K562 (cell line): ENCODE measurements at regions not wholly inside any gene's neighbourhood (a gene's known extent, or its start where the extent isn't known, plus 50 kb on each side); places are given as distances from the start of the nearest gene placed in this dataset.
A peak's percentile ranks its signal among the peaks of the same experiment; 100 is the strongest.
"Not testable (repeated sequence)": the region's sequence is repeated elsewhere in the genome, so short reads cannot be mapped to it uniquely, and the experiment has no call there.

Experiments used
- ATAC-seq: fragments of 200-7000 bp; cut with Tn5 transposase; 3 replicates; pipeline ENCODE4 v1.9.1; 2020; ENCODE audit warnings: moderate library complexity
- BruUV-seq: library from RNA; stranded (reverse); fragments of 400-500 nt; replicated peaks from 2 replicates; lab custom pipeline; 2021; lab: Mats Ljungman, UMichigan
- CTCF ChIA-PET: fragments of 300-600 bp; formaldehyde crosslinking; extraction: SDS; loops from one replicate; lab custom pipeline; 2021; ENCODE audit warnings: low intra/inter-chr PET ratio; lab: Yijun Ruan, JAX
- POLR2A ChIA-PET: fragments of 300-600, 350-650 bp; sonication (Branson Sonifier 250); formaldehyde crosslinking; extraction: SDS; loops from one replicate; lab custom pipeline; 2021; ENCODE audit warnings: antibody characterized with exemption, inconsistent platforms; lab: Yijun Ruan, JAX
- DNase-seq, 4 experiments: peaks; one replicate each; pipeline versions ENCODE4 v3.0.0 to v3.0.0-alpha.2; 2011 to 2018; ENCODE audit warnings: low spot score in 3 of 4, mixed read lengths in 3 of 4; ENCODE audit errors: extremely low read depth in 1 of 4
- FAIRE-seq: peaks from 2 replicates; lab custom pipeline; 2011; peaks lifted over from hg19 to GRCh38; lab: Jason Lieb, UNC
- H2AFZ ChIP-seq: 2 replicates; pipeline ENCODE4 v1.6.0; 2011; ENCODE audit warnings: low read depth, low read length, control low read depth, inconsistent platforms
- H3K27ac ChIP-seq: fragments of 200-600 bp; 3 replicates; pipeline ENCODE4 v1.8.0; 2011; ENCODE audit warnings: low read depth, mild to moderate bottlenecking, control low read depth, inconsistent platforms, low read length, moderate library complexity, mixed read lengths; ENCODE audit errors: extremely low read depth
- H3K27me3 ChIP-seq, 2 experiments: fragments of 300-600 bp in 1 of 2; 2 replicates in 1 of 2; 3 replicates in 1 of 2; pipeline versions ENCODE4 v1.6.0 to v1.8.0; 2011; ENCODE audit warnings: inconsistent platforms in 2 of 2, low read length in 2 of 2, mild to moderate bottlenecking in 1 of 2, mixed read lengths in 1 of 2, moderate library complexity in 1 of 2; ENCODE audit not compliant: control insufficient read depth in 2 of 2, insufficient read depth in 2 of 2
- H3K36me3 ChIP-seq: fragments of 300-600 bp; 3 replicates; pipeline ENCODE4 v1.8.0; 2011; ENCODE audit warnings: mild to moderate bottlenecking, low read length, inconsistent platforms; ENCODE audit not compliant: control insufficient read depth, insufficient read depth
- H3K4me1 ChIP-seq, 2 experiments: fragments of 200-600 bp in 1 of 2; replicated peaks in 1 of 2; 2 replicates in 1 of 2; 3 replicates in 1 of 2; pipeline versions ENCODE4 v1.5.1 to v1.8.0; 2011; ENCODE audit warnings: inconsistent platforms in 2 of 2, low read length in 2 of 2, mild to moderate bottlenecking in 1 of 2, mixed read lengths in 1 of 2, moderate library complexity in 1 of 2; ENCODE audit not compliant: control insufficient read depth in 2 of 2, insufficient read depth in 2 of 2
- H3K4me2 ChIP-seq: 2 replicates; pipeline ENCODE4 v1.6.1; 2011; ENCODE audit warnings: low read length, control low read depth, inconsistent platforms, mixed read lengths; ENCODE audit not compliant: insufficient read depth
- H3K4me3 ChIP-seq: fragments of 200-600 bp; sonication (generic), shearing (Covaris generic); 2 replicates; pipeline ENCODE4 v1.5.1; 2016; ENCODE audit warnings: control low read depth, inconsistent platforms
- H3K79me2 ChIP-seq: fragments of 200-600 bp; 3 replicates; pipeline ENCODE4 v1.8.0; 2011; ENCODE audit warnings: low read length, inconsistent platforms; ENCODE audit not compliant: control insufficient read depth, insufficient read depth
- H3K9ac ChIP-seq, 2 experiments: 2 replicates each; pipeline versions ENCODE4 v1.6.0 to v1.6.1; 2011; ENCODE audit warnings: low read depth in 2 of 2, low read length in 2 of 2, control low read depth in 1 of 2, inconsistent platforms in 1 of 2, mild to moderate bottlenecking in 1 of 2, mixed read lengths in 1 of 2; ENCODE audit not compliant: insufficient read depth in 1 of 2
- H3K9me1 ChIP-seq: one replicate; pipeline ENCODE4 v1.6.0; 2011; ENCODE audit warnings: inconsistent platforms, mild to moderate bottlenecking, low read length, moderate library complexity; ENCODE audit not compliant: control insufficient read depth, insufficient read depth
- H3K9me3 ChIP-seq: replicated peaks from 2 replicates; pipeline ENCODE4 v1.5.1; 2011; ENCODE audit warnings: low read depth, low read length, inconsistent platforms; ENCODE audit not compliant: control insufficient read depth, insufficient read depth
- H4K20me1 ChIP-seq: replicated peaks from 2 replicates; pipeline ENCODE4 v1.6.1; 2011; ENCODE audit warnings: low read length, inconsistent platforms, mixed read lengths; ENCODE audit not compliant: control insufficient read depth, insufficient read depth
- BHLHE40 ChIP-seq: IDR thresholded peaks from 2 replicates; pipeline ENCODE4 v1.6.1; 2011; ENCODE audit warnings: low read length, improper control_type of control experiment
- BRD9 ChIP-seq: fragments of 450-650 bp; IDR thresholded peaks from 2 replicates; pipeline ENCODE4 v1.6.1; 2018; ENCODE audit warnings: low read depth; ENCODE audit not compliant: partially characterized antibody
- CBFA2T2 ChIP-seq: fragments of 450-650 bp; conservative IDR thresholded peaks from 2 replicates; pipeline ENCODE4 v1.6.1; 2017; ENCODE audit warnings: mild to moderate bottlenecking
- CC2D1A ChIP-seq: fragments of 450-650 bp; IDR thresholded peaks from 2 replicates; pipeline ENCODE4 v1.6.1; 2017; ENCODE audit warnings: mild to moderate bottlenecking
- CREM ChIP-seq: IDR thresholded peaks from 2 replicates; pipeline ENCODE4 v1.6.1; 2014; ENCODE audit warnings: antibody characterized with exemption, low read depth
- CXXC5 ChIP-seq: fragments of 250-450 bp; sonication (Bioruptor Pico); IDR thresholded peaks from 2 replicates; pipeline ENCODE4 v1.8.0; 2022; ENCODE audit warnings: inconsistent platforms, mild to moderate bottlenecking, moderate library complexity
- EP300 ChIP-seq: IDR thresholded peaks from 2 replicates; pipeline ENCODE4 v1.6.1; 2012; ENCODE audit warnings: low read length, improper control_type of control experiment
- ETV6 ChIP-seq, 3 experiments: fragments of 150-350 bp in 1 of 3; sonication (generic) in 1 of 3; formaldehyde crosslinking in 1 of 3; IDR thresholded peaks; 2 replicates each; pipeline versions ENCODE4 v1.6.1 to v1.8.0; 2014 to 2022; ENCODE audit warnings: borderline replicate concordance in 2 of 3, low read depth in 2 of 3, antibody characterized with exemption in 1 of 3, low read length in 1 of 3, mild to moderate bottlenecking in 1 of 3, missing genetic modification reagents in 1 of 3
- HDAC2 ChIP-seq: fragments of 450-650 bp; IDR thresholded peaks from 2 replicates; pipeline ENCODE4 v1.6.1; 2016; ENCODE audit warnings: mild to moderate bottlenecking
- HDAC3 ChIP-seq: fragments of 450-650 bp; IDR thresholded peaks from 2 replicates; pipeline ENCODE4 v1.6.1; 2018; ENCODE audit warnings: borderline replicate concordance, mild to moderate bottlenecking, moderate library complexity; ENCODE audit not compliant: partially characterized antibody
- NFE2 ChIP-seq: IDR thresholded peaks from 2 replicates; pipeline ENCODE4 v1.6.1; 2014; ENCODE audit warnings: antibody characterized with exemption, low read depth
- RCOR1 ChIP-seq, 2 experiments: IDR thresholded peaks; 2 replicates each; pipeline ENCODE4 v1.6.1; 2012; ENCODE audit warnings: low read depth in 2 of 2, low read length in 2 of 2, borderline replicate concordance in 1 of 2, improper control_type of control experiment in 1 of 2
- SMARCA4 ChIP-seq: fragments of 450-650 bp; IDR thresholded peaks from 2 replicates; pipeline ENCODE4 v1.6.1; 2016
- SMARCC2 ChIP-seq: fragments of 450-650 bp; IDR thresholded peaks from 2 replicates; pipeline ENCODE4 v1.6.1; 2017; ENCODE audit warnings: antibody characterized with exemption, moderate library complexity, mild to moderate bottlenecking, low read depth
- STAT5A ChIP-seq: IDR thresholded peaks from 2 replicates; pipeline ENCODE4 v1.6.1; 2012; ENCODE audit warnings: low read length, inconsistent platforms, borderline replicate concordance
- TAL1 ChIP-seq: fragments of 450-650 bp; IDR thresholded peaks from 2 replicates; pipeline ENCODE4 v1.6.1; 2016; ENCODE audit warnings: mild to moderate bottlenecking
- TBP ChIP-seq: optimal IDR thresholded peaks from 2 replicates; pipeline ENCODE3; 2011; ENCODE audit warnings: low read depth, low read length, improper control_type of control experiment
- TCF3 ChIP-seq: sonication (generic); formaldehyde crosslinking; IDR thresholded peaks from 2 replicates; pipeline ENCODE4 v1.4.0; 2020; ENCODE audit warnings: mild to moderate bottlenecking, missing genetic modification reagents
- TEAD4 ChIP-seq, 2 experiments: sonication (generic) in 1 of 2; formaldehyde crosslinking in 1 of 2; IDR thresholded peaks; 2 replicates each; pipeline versions ENCODE4 v1.6.1 to v1.8.0; 2012 to 2022; ENCODE audit warnings: borderline replicate concordance in 1 of 2, inconsistent platforms in 1 of 2, low read length in 1 of 2, mild to moderate bottlenecking in 1 of 2, missing genetic modification reagents in 1 of 2
- WGBS: fragments of 100-300 bp; shearing (Covaris generic); methylation state at CpG from one replicate; pipeline ENCODE4 v1.1.6; 2016; ENCODE audit warnings: low coverage, mixed read lengths; ENCODE audit not compliant: insufficient coverage; ENCODE audit errors: missing lambda C conversion rate; 5-methylcytosine and 5-hydroxymethylcytosine counted together
- in situ Hi-C: fragments of 300-500 bp; cut with MboI; formaldehyde crosslinking; loops from 4 replicates; pipeline ENCODE4 v1.15.0; 2018; ENCODE audit warnings: inconsistent platforms, mixed read lengths
- intact Hi-C: fragments of 100-400 bp; cut with micrococcal nuclease; formaldehyde crosslinking; loops from 2 replicates; pipeline ENCODE4 v1.14.2; 2022
- TF ChIP-seq, protein P1 (sequence below), 2 experiments: fragments of 450-650 bp in 1 of 2; sonication (generic) in 1 of 2; formaldehyde crosslinking; conservative IDR thresholded peaks; 2 replicates each; pipeline versions ENCODE4 v1.4.0 to v1.8.1; 2020 to 2022; ENCODE audit warnings: mild to moderate bottlenecking in 1 of 2, missing genetic modification reagents in 1 of 2
- TF ChIP-seq, protein P2 (sequence below), 2 experiments: fragments of 450-650 bp; conservative IDR thresholded peaks; 2 replicates each; pipeline ENCODE4 v1.6.1; 2017; ENCODE audit warnings: mild to moderate bottlenecking in 2 of 2, moderate library complexity in 2 of 2

DNA sequence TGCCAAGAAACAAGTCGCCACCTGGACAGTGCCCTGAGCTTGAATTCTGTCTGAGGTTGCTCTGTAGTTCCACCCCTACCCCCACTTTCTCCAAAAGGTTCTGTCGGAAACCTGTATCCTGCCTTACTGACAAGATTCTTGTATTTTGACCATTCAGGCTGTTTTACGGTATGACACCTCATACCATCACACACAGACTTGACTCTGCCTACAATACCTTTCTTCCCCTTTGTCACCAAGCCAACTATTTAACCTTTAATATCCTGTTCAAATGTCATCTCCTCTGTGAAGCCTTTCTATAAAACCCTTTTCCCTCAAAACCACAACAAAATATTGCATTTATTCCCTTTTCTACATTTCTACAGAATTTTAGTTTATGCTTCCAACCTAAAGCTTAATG is 161.9 kb downstream of the VSIG4 start (continued):
- TF ChIP-seq, protein P1, sequence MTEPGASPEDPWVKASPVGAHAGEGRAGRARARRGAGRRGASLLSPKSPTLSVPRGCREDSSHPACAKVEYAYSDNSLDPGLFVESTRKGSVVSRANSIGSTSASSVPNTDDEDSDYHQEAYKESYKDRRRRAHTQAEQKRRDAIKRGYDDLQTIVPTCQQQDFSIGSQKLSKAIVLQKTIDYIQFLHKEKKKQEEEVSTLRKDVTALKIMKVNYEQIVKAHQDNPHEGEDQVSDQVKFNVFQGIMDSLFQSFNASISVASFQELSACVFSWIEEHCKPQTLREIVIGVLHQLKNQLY (CRISPR knock-in tag; conservative IDR thresholded peaks at IDR 0.05) = no peak
- TF ChIP-seq ETV6 (IDR thresholded peaks at IDR 0.05; ENCODE audit: borderline replicate concordance in 1 of 2, low read depth in 2 of 2, low read length in 1 of 2) = no peak
- no peak for TF ChIP-seq ETV6 (CRISPR knock-in tag; IDR thresholded peaks at IDR 0.05; ENCODE audit: borderline replicate concordance)
- no peak for TF ChIP-seq BRD9

DNA sequence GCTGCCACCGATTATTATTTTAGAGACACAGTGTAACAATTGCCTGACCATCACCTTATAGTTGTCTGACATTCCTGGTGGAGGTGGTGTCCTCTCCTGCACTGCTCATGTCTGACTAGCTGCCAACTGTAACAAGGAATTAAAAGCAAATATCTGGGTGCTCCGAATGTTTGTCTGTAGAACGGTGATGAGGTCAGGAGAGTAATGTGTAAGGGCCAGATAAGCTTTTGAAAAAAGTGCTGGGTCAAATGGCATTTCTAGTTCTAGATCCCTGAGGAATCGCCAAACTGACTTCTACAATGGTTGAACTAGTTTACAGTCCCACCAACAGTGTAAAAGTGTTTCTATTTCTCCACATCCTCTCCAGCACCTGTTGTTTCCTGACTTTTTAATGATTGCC is 164.3 kb downstream of the VSIG4 start:
- H3K79me2 ChIP-seq; CTCF ChIA-PET; H3K4me3 ChIP-seq; H3K27me3 ChIP-seq; H3K9me3 ChIP-seq; in situ Hi-C loops; BruUV-seq; H3K36me3 ChIP-seq; H3K9me1 ChIP-seq; H4K20me1 ChIP-seq; intact Hi-C loops; TF ChIP-seq TEAD4 (CRISPR knock-in tag; IDR thresholded peaks at IDR 0.05; ENCODE audit: borderline replicate concordance): not testable (repeated sequence)
- Histone ChIP-seq H3K9ac (peak overlapping the region in 1 of 2 experiments; percentile 69; a peak in 1 of 4 replicates), H3K4me1 (peaks cover 27 to 38% of the 10 kb centered on the region in 2 experiments; a peak in 4 of 5 replicates), H3K27ac (peak overlapping the region; percentile 74), H2AFZ (peak overlapping the region; percentile 91; the same call in 1 of the 2 replicates), H3K4me2 (peak overlapping the region; percentile 69)
- peak; percentile 31 to 76 (median 50) for DNase-seq
- peak; percentile 89 for FAIRE-seq
- POLR2A ChIA-PET = interaction anchor here (0.9 to 1.2 kb wide), 2 partner anchors 19 to 141 kb away, joined by 5 to 6 read pairs; no protein-coding TSS in a partner anchor
- WGBS = 0% methylated on average over 3 of the region's 4 CpGs
- ATAC-seq = peak; percentile 54
- TF ChIP-seq HDAC2 = 0 out of 2 replicates have a peak, but pooled peaks have one; percentile 23
- peak; percentile 60; the same call in 1 of the 2 replicates for TF ChIP-seq SMARCC2
- TF ChIP-seq, protein P2, sequence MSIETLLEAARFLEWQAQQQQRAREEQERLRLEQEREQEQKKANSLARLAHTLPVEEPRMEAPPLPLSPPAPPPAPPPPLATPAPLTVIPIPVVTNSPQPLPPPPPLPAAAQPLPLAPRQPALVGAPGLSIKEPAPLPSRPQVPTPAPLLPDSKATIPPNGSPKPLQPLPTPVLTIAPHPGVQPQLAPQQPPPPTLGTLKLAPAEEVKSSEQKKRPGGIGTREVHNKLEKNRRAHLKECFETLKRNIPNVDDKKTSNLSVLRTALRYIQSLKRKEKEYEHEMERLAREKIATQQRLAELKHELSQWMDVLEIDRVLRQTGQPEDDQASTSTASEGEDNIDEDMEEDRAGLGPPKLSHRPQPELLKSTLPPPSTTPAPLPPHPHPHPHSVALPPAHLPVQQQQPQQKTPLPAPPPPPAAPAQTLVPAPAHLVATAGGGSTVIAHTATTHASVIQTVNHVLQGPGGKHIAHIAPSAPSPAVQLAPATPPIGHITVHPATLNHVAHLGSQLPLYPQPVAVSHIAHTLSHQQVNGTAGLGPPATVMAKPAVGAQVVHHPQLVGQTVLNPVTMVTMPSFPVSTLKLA (conservative IDR thresholded peaks at IDR 0.05) = 0 out of 4 replicates have a peak, but pooled peaks of 1 of the 2 experiments have one; percentile 12
- peak; percentile 26 for TF ChIP-seq CXXC5 (CRISPR knock-in tag)
- TF ChIP-seq TBP = peak; percentile 12
- peak; percentile 66 for TF ChIP-seq STAT5A
- TF ChIP-seq TCF3 (CRISPR knock-in tag) = peak; percentile 90
- TF ChIP-seq HDAC3 = peak; percentile 66
- peak; percentile 66; the same call in 1 of the 2 replicates for TF ChIP-seq CC2D1A
- TF ChIP-seq NFE2 = 0 out of 2 replicates have a peak, but pooled peaks have one; percentile 12
- peak; percentile 30; the same call in 1 of the 2 replicates for TF ChIP-seq BHLHE40
- peak; percentile 33; the same call in 1 of the 2 replicates for TF ChIP-seq CREM
- peak; percentile 88 for TF ChIP-seq TEAD4 (IDR thresholded peaks at IDR 0.05; ENCODE audit: low read length)
- peak; percentile 79 for TF ChIP-seq SMARCA4
- TF ChIP-seq EP300 = peak; percentile 80
- peak; percentile 88 for TF ChIP-seq CBFA2T2
- TF ChIP-seq RCOR1 (IDR thresholded peaks at IDR 0.05; ENCODE audit: borderline replicate concordance in 1 of 2, low read depth in 2 of 2, low read length in 2 of 2) = 0 out of 4 replicates have a peak, but pooled peaks of 1 of the 2 experiments have one; percentile 4
- TF ChIP-seq TAL1 = peak; percentile 91
